Loucy (cell line): ENCODE measurements at regions not wholly inside any gene's neighbourhood (a gene's known extent, or its start where the extent isn't known, plus 50 kb on each side); places are given as distances from the start of the nearest gene placed in this dataset.

Experiments
- H2AFZ ChIP-seq: fragments of 200-600 bp; sonication (generic); 2 replicates; pipeline ENCODE4 v1.6.0; 2016; ENCODE audit warnings: antibody characterized with exemption, mild to moderate bottlenecking, low read length, moderate library complexity
- H3F3A ChIP-seq: fragments of 200-600 bp; 2 replicates; pipeline ENCODE4 v1.6.0; 2016; ENCODE audit warnings: antibody characterized with exemption, low read depth, mild to moderate bottlenecking
- H3K27me3 ChIP-seq: fragments of 200-600 bp; sonication (generic); 2 replicates; pipeline ENCODE4 v1.6.1; 2014; ENCODE audit warnings: low read length, mild to moderate bottlenecking; ENCODE audit not compliant: insufficient read depth, poor library complexity, severe bottlenecking
- H3K36me3 ChIP-seq: fragments of 200-600 bp; sonication (generic); 2 replicates; pipeline ENCODE4 v1.6.1; 2016; ENCODE audit warnings: low read length; ENCODE audit not compliant: insufficient read depth
- H3K4me1 ChIP-seq: fragments of 200-600 bp; sonication (generic); 2 replicates; pipeline ENCODE4 v1.5.1; 2014; ENCODE audit warnings: low read length, mild to moderate bottlenecking; ENCODE audit not compliant: insufficient read depth, poor library complexity, severe bottlenecking
- H3K4me2 ChIP-seq: fragments of 200-600 bp; sonication (generic); 2 replicates; pipeline ENCODE4 v1.6.0; 2014; ENCODE audit warnings: antibody characterized with exemption, low read length, low read depth, mild to moderate bottlenecking; ENCODE audit not compliant: poor library complexity, severe bottlenecking
- H3K4me3 ChIP-seq: fragments of 200-600 bp; sonication (generic); 2 replicates; pipeline ENCODE4 v1.5.1; 2014; ENCODE audit warnings: low read length, mild to moderate bottlenecking, mixed read lengths; ENCODE audit not compliant: poor library complexity, severe bottlenecking
- H3K79me2 ChIP-seq: fragments of 200-600 bp; sonication (generic); 2 replicates; pipeline ENCODE4 v1.6.1; 2014; ENCODE audit warnings: low read length; ENCODE audit not compliant: insufficient read depth
- H3K9ac ChIP-seq: fragments of 200-600 bp; sonication (generic); 2 replicates; pipeline ENCODE4 v1.6.0; 2014; ENCODE audit warnings: mild to moderate bottlenecking, low read depth, low read length, moderate library complexity; ENCODE audit not compliant: poor library complexity, severe bottlenecking
- H3K9me2 ChIP-seq: fragments of 200-600 bp; sonication (generic); replicated peaks from 2 replicates; pipeline ENCODE4 v1.6.1; 2016; ENCODE audit warnings: low read depth, low read length, mixed read lengths
- H3K9me3 ChIP-seq: fragments of 200-600 bp; sonication (generic); 2 replicates; pipeline ENCODE4 v1.6.1; 2014; ENCODE audit warnings: mild to moderate bottlenecking, antibody characterized with exemption, low read length, low read depth; ENCODE audit not compliant: insufficient read depth
- H4K20me1 ChIP-seq: fragments of 200-600 bp; sonication (generic); 2 replicates; pipeline ENCODE4 v1.6.0; 2014; ENCODE audit warnings: antibody characterized with exemption, low read length, mild to moderate bottlenecking; ENCODE audit not compliant: insufficient read depth, poor library complexity, severe bottlenecking
- CTCF ChIP-seq: fragments of 200-600 bp; sonication (generic); conservative IDR thresholded peaks from 2 replicates; pipeline ENCODE4 v1.5.1; 2014; ENCODE audit warnings: mild to moderate bottlenecking, antibody characterized with exemption, low read length
- EZH2phosphoT487 ChIP-seq: fragments of 200-600 bp; IDR thresholded peaks from 2 replicates; pipeline ENCODE4 v1.6.1; 2018; ENCODE audit warnings: antibody characterized with exemption, mild to moderate bottlenecking, moderate library complexity, borderline replicate concordance

- H4K20me1 ChIP-seq, result no peaks in the 10 kb centered on the region
- H3K27me3 ChIP-seq, result no peaks in the 10 kb centered on the region
- H3K4me1 ChIP-seq, result no peaks in the 10 kb centered on the region
- no peaks in the 10 kb centered on the region for H3K9me3 ChIP-seq
- TF ChIP-seq EZH2phosphoT487, result no peak
- TF ChIP-seq CTCF, result no peak
- no peak overlapping the region for H3K4me2 ChIP-seq
- H3K36me3 ChIP-seq, result no peaks in the 10 kb centered on the region
- no peak overlapping the region for H3K4me3 ChIP-seq
- H3K9me2 ChIP-seq, result no peaks in the 10 kb centered on the region
- H3F3A ChIP-seq, result no peaks in the 10 kb centered on the region
- H3K79me2 ChIP-seq, result no peaks in the 10 kb centered on the region
- no peak overlapping the region for H3K9ac ChIP-seq
- no peak overlapping the region for H2AFZ ChIP-seq
Measured at GRCh38 chr4:146054676-146055075, 116.1 kb upstream of the ZNF827 start.

DNA sequence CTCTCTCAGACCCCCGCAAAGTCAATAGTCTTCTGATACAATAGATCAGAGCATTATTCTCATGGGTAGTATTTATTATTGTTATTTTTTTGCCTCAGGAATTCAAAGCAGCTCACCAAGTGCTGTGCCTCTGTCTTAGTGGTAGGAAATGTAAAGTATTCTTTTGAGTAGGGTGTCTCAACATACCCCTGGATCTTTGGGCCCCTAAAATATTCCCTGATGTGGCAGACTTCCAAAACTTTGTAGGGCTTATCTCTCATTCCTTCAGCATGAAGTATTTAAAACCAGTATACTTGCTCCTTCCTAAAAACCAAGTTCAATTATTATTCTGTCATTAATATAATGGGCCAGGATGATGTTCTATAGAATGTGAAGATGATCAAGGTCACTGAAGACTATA lies 115.3 kb upstream of the ZNF827 start:
- TF ChIP-seq EZH2phosphoT487, result no peak
- H3K27me3 ChIP-seq, result no peaks in the 10 kb centered on the region
- H3K4me3 ChIP-seq, result no peak overlapping the region
- H3F3A ChIP-seq, result no peaks in the 10 kb centered on the region
- H3K4me2 ChIP-seq, result no peak overlapping the region
- no peaks in the 10 kb centered on the region for H3K4me1 ChIP-seq
- H3K9me2 ChIP-seq, result no peaks in the 10 kb centered on the region
- H3K36me3 ChIP-seq, result no peaks in the 10 kb centered on the region
- no peaks in the 10 kb centered on the region for H3K79me2 ChIP-seq
- H3K9ac ChIP-seq, result no peak overlapping the region
- no peak overlapping the region for H2AFZ ChIP-seq
- H4K20me1 ChIP-seq, result no peaks in the 10 kb centered on the region
- no peaks in the 10 kb centered on the region for H3K9me3 ChIP-seq

- no peak overlapping the region for H3K4me2 ChIP-seq
- no peaks in the 10 kb centered on the region for H3K79me2 ChIP-seq
- H3K9me3 ChIP-seq, result no peaks in the 10 kb centered on the region
- H3K9me2 ChIP-seq, result no peaks in the 10 kb centered on the region
- no peaks in the 10 kb centered on the region for H3F3A ChIP-seq
- H3K27me3 ChIP-seq, result no peaks in the 10 kb centered on the region
- H3K36me3 ChIP-seq, result no peaks in the 10 kb centered on the region
- H3K4me1 ChIP-seq, result no peaks in the 10 kb centered on the region
- no peaks in the 10 kb centered on the region for H4K20me1 ChIP-seq
- no peak overlapping the region for H3K9ac ChIP-seq
- H3K4me3 ChIP-seq, result no peak overlapping the region
- TF ChIP-seq CTCF (no peak), EZH2phosphoT487 (no peak)
- no peak overlapping the region for H2AFZ ChIP-seq
Measured at GRCh38 chr4:146051728-146052391, 113.2 kb upstream of the ZNF827 start.

DNA sequence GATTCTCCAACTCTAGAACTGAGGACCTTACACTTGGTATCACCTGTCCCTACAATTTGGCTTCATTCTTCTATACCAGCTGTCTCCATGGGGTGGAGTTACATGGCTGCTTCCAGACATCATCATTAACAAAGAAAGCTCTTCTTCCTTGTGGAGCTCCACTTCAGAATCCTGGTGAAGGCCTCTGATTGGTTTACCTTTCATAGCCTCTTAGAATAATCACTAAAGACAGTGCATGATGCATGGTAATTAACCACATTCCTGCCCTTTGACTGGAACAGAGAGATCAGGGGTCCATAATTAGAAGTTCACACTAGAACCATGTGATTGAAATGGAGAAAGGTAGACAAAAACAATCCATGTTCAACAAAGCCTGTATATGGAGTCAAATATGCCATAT lies 112.6 kb upstream of the ZNF827 start:
- TF ChIP-seq EZH2phosphoT487 (no peak), CTCF (no peak)
- no peaks in the 10 kb centered on the region for H3K4me1 ChIP-seq
- no peaks in the 10 kb centered on the region for H4K20me1 ChIP-seq
- no peak overlapping the region for H3K9ac ChIP-seq
- no peak overlapping the region for H2AFZ ChIP-seq
- no peaks in the 10 kb centered on the region for H3K9me3 ChIP-seq
- H3K4me3 ChIP-seq, result no peak overlapping the region
- H3K27me3 ChIP-seq, result no peaks in the 10 kb centered on the region
- no peak overlapping the region for H3K4me2 ChIP-seq
- H3K79me2 ChIP-seq, result no peaks in the 10 kb centered on the region
- no peaks in the 10 kb centered on the region for H3F3A ChIP-seq
- no peaks in the 10 kb centered on the region for H3K36me3 ChIP-seq
- H3K9me2 ChIP-seq, result no peaks in the 10 kb centered on the region
